NT2/D1 (cell line): ENCODE measurements at regions not wholly inside any gene's neighbourhood (a gene's known extent, or its start where the extent isn't known, plus 50 kb on each side); places are given as distances from the start of the nearest gene placed in this dataset.

Experiments
- DNase-seq: peaks from one replicate; pipeline ENCODE4 v3.0.0-alpha.2; 2011; ENCODE audit warnings: low read depth, low spot score
- H3K27me3 ChIP-seq: 2 replicates; pipeline ENCODE4 v1.6.0; 2011; ENCODE audit warnings: mild to moderate bottlenecking; ENCODE audit not compliant: insufficient read length, insufficient read depth
- H3K36me3 ChIP-seq: 2 replicates; pipeline ENCODE4 v1.6.1; 2011; ENCODE audit warnings: mild to moderate bottlenecking, low read length, mixed read lengths; ENCODE audit not compliant: insufficient read depth, insufficient read length
- H3K4me1 ChIP-seq: 2 replicates; pipeline ENCODE4 v1.5.1; 2011; ENCODE audit not compliant: insufficient read depth, insufficient read length
- H3K4me3 ChIP-seq: 2 replicates; pipeline ENCODE4 v1.5.1; 2011; ENCODE audit warnings: low read depth; ENCODE audit not compliant: insufficient read length
- H3K9ac ChIP-seq: 2 replicates; pipeline ENCODE4 v1.6.0; 2011; ENCODE audit warnings: low read depth; ENCODE audit not compliant: insufficient read length
- H3K9me3 ChIP-seq: 2 replicates; pipeline ENCODE4 v1.5.1; 2011; ENCODE audit warnings: mild to moderate bottlenecking, low read length; ENCODE audit not compliant: insufficient read depth
- SUZ12 ChIP-seq: IDR thresholded peaks from 2 replicates; pipeline ENCODE4 v1.6.1; 2011; ENCODE audit not compliant: insufficient read length, insufficient read depth; ENCODE audit errors: extremely low read depth
- YY1 ChIP-seq: IDR thresholded peaks from 2 replicates; pipeline ENCODE4 v1.6.1; 2011; ENCODE audit not compliant: insufficient read length, insufficient read depth
- ZNF274 ChIP-seq: IDR thresholded peaks from 2 replicates; pipeline ENCODE4 v1.6.1; 2011; ENCODE audit warnings: mild to moderate bottlenecking, low read depth, low read length

DNA sequence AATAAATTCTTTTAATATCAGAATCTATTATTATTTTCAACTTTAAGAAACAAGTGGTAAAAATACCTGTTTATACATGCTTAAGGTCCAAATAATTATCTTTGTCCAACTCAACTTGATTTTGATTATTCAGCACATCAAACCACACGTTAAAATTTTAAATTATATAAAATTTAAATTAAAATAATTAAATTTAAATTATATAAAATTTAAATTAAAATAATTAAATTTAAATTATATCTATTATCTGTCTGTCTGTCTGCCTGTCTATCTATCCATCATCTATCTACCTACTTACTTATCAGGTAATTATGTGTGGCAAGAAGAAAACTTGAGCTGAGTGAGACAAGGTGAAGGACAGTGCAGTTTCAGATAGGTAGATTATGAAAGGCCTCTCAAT, 605.3 kb upstream of the RIOK2 start:
- Histone ChIP-seq H3K9me3 (no peaks in the 10 kb centered on the region), H3K9ac (no peak overlapping the region), H3K27me3 (no peaks in the 10 kb centered on the region), H3K4me1 (no peaks in the 10 kb centered on the region), H3K4me3 (no peak overlapping the region), H3K36me3 (no peaks in the 10 kb centered on the region)
- DNase-seq = no peak
- no peak for TF ChIP-seq ZNF274
- TF ChIP-seq SUZ12 = no peak
- no peak for TF ChIP-seq YY1

- H3K36me3 ChIP-seq = no peaks in the 10 kb centered on the region
- no peak overlapping the region for H3K4me3 ChIP-seq
- H3K4me1 ChIP-seq = no peaks in the 10 kb centered on the region
- H3K27me3 ChIP-seq = no peaks in the 10 kb centered on the region
- TF ChIP-seq SUZ12 = no peak
- no peak for TF ChIP-seq ZNF274
- no peak for TF ChIP-seq YY1
- H3K9me3 ChIP-seq = peaks cover 9% of the 10 kb centered on the region; the same call in 1 of the 2 replicates
- DNase-seq = no peak
- no peak overlapping the region for H3K9ac ChIP-seq
Measured at GRCh38 chr5:97797994-97798451, 615.0 kb upstream of the RIOK2 start.

GRCh38 chr5:97801461-97801860, 618.4 kb upstream of the RIOK2 start:
- no peaks in the 10 kb centered on the region for H3K27me3 ChIP-seq
- H3K36me3 ChIP-seq = no peaks in the 10 kb centered on the region
- no peak for TF ChIP-seq SUZ12
- no peak for TF ChIP-seq YY1
- no peak for TF ChIP-seq ZNF274
- no peak overlapping the region for H3K4me3 ChIP-seq
- no peak overlapping the region for H3K9ac ChIP-seq
- H3K4me1 ChIP-seq = no peaks in the 10 kb centered on the region
- DNase-seq = no peak
- peaks cover 19% of the 10 kb centered on the region for H3K9me3 ChIP-seq

- TF ChIP-seq SUZ12 (no peak), YY1 (no peak), ZNF274 (no peak)
- Histone ChIP-seq H3K9me3 (no peaks in the 10 kb centered on the region), H3K36me3 (no peaks in the 10 kb centered on the region), H3K4me1 (no peaks in the 10 kb centered on the region), H3K4me3 (no peak overlapping the region), H3K9ac (no peak overlapping the region), H3K27me3 (no peaks in the 10 kb centered on the region)
- DNase-seq = no peak
Measured at GRCh38 chr5:97820138-97820537, 637.1 kb upstream of the RIOK2 start.

DNA sequence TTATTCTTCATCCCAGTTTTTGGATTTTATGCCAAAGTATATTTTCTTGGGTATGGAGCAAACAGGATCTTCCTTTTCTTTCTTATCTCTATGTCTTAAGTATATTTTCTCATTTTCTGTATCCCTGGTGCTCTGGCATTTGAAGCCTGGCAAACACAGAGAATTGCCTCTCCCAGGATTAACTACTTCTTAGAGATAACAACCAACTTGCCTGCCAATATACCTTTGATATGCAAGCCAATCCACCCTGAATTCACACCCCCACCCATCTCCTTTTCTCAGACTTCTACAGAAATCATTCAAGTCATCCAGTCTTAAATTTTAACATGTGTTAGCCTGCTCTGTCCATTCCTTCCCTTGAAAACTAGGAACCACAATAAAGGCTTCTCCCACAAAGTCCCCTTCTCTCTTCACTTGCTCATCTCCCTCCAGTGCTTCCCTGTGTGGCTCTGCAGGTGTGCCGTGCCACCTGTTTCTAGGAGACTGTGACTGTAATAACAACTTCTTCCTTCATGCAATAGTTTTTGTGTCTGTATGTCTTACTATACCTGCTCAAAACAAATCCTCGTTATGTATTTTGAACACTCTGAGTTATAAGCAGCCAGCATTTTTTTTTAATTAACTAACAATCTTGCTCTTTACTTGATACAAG, 649.7 kb upstream of the RIOK2 start:
- H3K4me1 ChIP-seq = no peaks in the 10 kb centered on the region
- no peak overlapping the region for H3K9ac ChIP-seq
- H3K9me3 ChIP-seq = no peaks in the 10 kb centered on the region
- no peak for DNase-seq
- no peak overlapping the region for H3K4me3 ChIP-seq
- H3K27me3 ChIP-seq = no peaks in the 10 kb centered on the region
- H3K36me3 ChIP-seq = no peaks in the 10 kb centered on the region
- no peak for TF ChIP-seq YY1
- no peak for TF ChIP-seq ZNF274
- TF ChIP-seq SUZ12 = no peak

GRCh38 chr5:97834561-97834960, 651.5 kb upstream of the RIOK2 start:
- Histone ChIP-seq H3K9ac (no peak overlapping the region), H3K9me3 (no peaks in the 10 kb centered on the region), H3K36me3 (no peaks in the 10 kb centered on the region), H3K27me3 (no peaks in the 10 kb centered on the region), H3K4me1 (no peaks in the 10 kb centered on the region), H3K4me3 (no peak overlapping the region)
- DNase-seq = no peak
- TF ChIP-seq SUZ12 (no peak), YY1 (no peak), ZNF274 (no peak)

DNA sequence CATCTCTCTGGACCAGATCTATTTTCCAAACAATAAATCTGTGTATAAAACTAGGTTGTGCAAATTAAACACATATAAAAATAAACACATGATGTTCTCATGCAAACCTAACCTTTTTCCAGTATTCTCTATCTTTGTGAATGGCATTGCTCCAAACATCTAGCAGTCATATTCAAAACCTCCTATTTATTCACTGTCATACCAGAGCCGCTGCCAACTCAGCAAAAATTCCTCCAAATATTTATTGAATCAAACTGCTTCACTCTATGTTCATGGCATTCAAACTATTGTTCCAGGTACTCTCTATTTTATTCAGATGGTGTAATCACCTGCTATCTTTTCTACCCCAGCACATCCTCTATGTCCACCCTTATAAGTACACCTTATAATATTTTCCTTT, 652.1 kb upstream of the RIOK2 start:
- no peaks in the 10 kb centered on the region for H3K4me1 ChIP-seq
- no peaks in the 10 kb centered on the region for H3K27me3 ChIP-seq
- no peaks in the 10 kb centered on the region for H3K36me3 ChIP-seq
- no peak for TF ChIP-seq SUZ12
- no peak overlapping the region for H3K4me3 ChIP-seq
- H3K9me3 ChIP-seq = no peaks in the 10 kb centered on the region
- no peak overlapping the region for H3K9ac ChIP-seq
- no peak for DNase-seq

DNA sequence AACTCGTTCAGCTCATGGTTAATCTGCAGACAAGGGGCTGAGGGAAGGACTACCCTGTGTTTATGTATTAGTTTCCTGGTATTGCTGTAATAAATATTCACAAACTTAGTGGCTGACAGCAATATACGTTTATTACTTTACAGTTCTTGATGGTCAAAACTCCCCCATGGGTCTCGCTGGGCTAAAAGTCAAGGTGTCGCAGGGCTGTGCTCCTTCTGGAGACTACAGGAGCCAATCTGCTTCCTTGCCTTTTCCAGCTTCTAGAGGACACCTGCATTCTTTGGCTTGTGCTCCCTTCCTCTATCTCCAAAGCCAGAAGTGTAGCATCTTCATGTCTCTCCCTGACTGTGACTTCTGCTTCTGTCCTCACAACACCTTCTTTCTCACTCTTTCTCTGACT, 653.8 kb upstream of the RIOK2 start:
- Histone ChIP-seq H3K9me3 (no peaks in the 10 kb centered on the region), H3K27me3 (no peaks in the 10 kb centered on the region), H3K4me1 (no peaks in the 10 kb centered on the region), H3K9ac (no peak overlapping the region), H3K4me3 (no peak overlapping the region), H3K36me3 (no peaks in the 10 kb centered on the region)
- no peak for DNase-seq
- TF ChIP-seq SUZ12 (no peak), YY1 (no peak), ZNF274 (no peak)
